Epithelial cell of esophagus (primary cell): ENCODE measurements at regions not wholly inside any gene's neighbourhood (a gene's known extent, or its start where the extent isn't known, plus 50 kb on each side); places are given as distances from the start of the nearest gene placed in this dataset.

Source experiments
- DNase-seq: peaks from one replicate; pipeline ENCODE4 v3.0.0; 2010; ENCODE audit warnings: low read depth
- H3K4me3 ChIP-seq: 2 replicates; pipeline ENCODE4 v1.5.1; 2011; ENCODE audit warnings: mild to moderate bottlenecking, low read length, control low read depth
- TF ChIP-seq, protein P1 (sequence below): IDR thresholded peaks from 2 replicates; pipeline ENCODE4 v1.5.1; 2011; ENCODE audit warnings: low read depth, mild to moderate bottlenecking, low read length, control low read depth, inconsistent platforms; ENCODE audit not compliant: insufficient read depth; ENCODE audit errors: missing control alignments

DNA sequence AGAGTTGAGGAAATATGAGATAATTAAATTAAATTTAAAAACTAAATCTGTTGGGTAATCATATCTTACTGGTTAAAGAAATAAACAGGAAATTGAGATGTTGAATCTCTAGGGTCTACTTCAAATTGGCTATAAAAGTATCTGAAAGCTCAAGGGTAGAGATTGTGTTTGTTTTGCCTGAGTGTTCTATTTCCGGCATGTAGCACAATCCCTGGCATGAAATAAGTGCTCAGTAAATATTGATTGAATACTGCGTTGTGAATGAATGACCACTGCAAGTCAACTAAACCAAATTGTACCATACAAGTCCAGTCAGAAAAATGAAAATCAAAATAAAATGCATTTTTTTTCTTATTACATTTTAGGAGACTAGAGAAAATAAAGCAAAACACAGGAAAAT lies 709.8 kb downstream of the EPM2A start:
- TF ChIP-seq, protein P1, sequence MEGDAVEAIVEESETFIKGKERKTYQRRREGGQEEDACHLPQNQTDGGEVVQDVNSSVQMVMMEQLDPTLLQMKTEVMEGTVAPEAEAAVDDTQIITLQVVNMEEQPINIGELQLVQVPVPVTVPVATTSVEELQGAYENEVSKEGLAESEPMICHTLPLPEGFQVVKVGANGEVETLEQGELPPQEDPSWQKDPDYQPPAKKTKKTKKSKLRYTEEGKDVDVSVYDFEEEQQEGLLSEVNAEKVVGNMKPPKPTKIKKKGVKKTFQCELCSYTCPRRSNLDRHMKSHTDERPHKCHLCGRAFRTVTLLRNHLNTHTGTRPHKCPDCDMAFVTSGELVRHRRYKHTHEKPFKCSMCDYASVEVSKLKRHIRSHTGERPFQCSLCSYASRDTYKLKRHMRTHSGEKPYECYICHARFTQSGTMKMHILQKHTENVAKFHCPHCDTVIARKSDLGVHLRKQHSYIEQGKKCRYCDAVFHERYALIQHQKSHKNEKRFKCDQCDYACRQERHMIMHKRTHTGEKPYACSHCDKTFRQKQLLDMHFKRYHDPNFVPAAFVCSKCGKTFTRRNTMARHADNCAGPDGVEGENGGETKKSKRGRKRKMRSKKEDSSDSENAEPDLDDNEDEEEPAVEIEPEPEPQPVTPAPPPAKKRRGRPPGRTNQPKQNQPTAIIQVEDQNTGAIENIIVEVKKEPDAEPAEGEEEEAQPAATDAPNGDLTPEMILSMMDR: no peak
- no peak for DNase-seq
- H3K4me3 ChIP-seq: no peak overlapping the region

DNA sequence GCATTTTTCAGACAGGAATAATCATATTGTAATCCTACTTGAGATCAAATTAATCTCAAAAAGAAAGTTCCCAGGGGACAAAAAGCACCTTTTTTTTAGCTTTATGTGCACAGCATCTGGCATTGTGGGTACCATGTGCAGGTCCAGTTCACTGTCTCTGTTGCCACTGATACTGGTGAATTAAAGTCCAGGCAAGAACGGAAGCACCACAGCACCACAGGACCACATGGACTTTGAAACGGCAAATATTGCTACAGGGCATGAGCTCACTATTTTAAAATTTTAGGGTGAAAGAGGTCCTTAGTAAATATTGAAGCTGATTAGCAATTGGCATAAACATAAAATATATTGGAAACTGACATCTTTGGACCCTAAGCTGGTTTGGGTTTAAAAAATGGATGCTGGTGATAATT lies 709.0 kb downstream of the EPM2A start:
- no peak for DNase-seq
- no peak overlapping the region for H3K4me3 ChIP-seq
- TF ChIP-seq, protein P1: no peak

DNA sequence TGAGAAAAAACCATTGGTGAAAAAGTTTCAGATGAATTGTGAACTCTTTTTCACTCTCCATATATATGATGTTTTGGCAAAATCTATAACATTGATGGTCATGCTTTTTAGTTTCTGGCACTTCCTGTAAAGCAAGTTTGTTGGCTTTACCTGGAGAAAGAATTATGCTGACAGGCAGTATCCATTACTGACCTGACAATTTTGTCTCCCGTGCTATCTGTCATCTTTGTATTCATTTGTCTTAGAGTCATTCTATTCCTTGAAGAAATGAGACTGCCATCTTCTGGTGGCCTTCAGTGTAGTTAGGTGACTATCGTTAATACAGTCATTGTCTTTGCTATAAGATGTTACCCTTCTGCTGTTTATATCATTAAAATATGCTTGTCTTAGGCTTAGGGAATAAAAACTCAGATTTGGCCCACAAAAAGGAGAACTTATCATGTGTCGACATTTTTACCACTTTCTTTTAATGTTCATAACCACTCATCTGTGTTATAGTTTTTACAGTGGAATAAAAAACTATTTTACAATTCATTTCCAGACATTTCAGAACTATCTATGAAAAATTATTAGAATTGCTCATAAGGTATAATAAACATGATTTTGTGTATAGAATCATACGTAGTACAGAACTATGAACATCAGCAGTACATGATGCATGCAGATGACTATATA lies 707.0 kb downstream of the EPM2A start:
- peak; percentile 70 for DNase-seq
- TF ChIP-seq, protein P1: peak; percentile 63

DNA sequence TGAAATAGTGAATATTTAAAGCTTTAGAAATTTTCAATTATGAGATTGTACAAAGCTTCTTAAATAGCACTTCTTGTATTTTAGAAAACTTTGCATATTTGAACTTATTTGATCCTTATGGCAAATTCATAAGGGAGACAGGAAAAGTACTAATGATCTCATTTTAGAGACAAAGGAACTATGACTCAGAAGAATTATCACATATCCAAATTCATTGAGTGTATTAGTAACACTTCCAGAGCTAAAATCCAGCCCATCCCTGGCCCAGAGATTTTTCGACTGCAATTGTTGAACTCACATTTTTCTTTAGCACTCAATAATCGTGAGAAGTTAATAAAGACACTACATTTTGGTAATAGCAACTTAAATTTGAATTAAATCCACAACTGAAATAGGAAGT lies 704.3 kb downstream of the EPM2A start:
- TF ChIP-seq, protein P1: no peak
- H3K4me3 ChIP-seq: no peak overlapping the region
- peak; percentile 54 for DNase-seq

More for the DNA sequence above, 707.0 kb downstream of the EPM2A start:
- H3K4me3 ChIP-seq: no peak overlapping the region

DNA sequence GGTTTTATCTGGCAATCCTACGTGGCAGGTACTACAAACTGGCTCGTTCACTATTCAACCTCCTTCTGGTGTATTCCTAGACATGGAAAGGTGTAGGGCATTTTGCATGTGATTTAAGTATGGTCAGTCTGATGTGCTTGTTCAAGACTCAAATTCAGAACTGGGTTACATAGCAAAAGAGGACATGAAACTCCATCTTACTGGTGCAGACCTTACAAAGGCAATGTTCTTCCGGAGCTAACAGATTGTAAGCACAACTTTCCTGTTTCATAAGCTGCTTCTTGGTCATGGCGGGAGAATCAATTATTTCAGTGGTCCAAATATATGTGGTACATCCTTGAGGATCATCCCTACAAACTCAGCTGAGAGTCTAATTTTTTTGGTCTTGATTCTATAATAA lies 703.4 kb downstream of the EPM2A start:
- DNase-seq: no peak
- H3K4me3 ChIP-seq: no peak overlapping the region
- TF ChIP-seq, protein P1: no peak

DNA sequence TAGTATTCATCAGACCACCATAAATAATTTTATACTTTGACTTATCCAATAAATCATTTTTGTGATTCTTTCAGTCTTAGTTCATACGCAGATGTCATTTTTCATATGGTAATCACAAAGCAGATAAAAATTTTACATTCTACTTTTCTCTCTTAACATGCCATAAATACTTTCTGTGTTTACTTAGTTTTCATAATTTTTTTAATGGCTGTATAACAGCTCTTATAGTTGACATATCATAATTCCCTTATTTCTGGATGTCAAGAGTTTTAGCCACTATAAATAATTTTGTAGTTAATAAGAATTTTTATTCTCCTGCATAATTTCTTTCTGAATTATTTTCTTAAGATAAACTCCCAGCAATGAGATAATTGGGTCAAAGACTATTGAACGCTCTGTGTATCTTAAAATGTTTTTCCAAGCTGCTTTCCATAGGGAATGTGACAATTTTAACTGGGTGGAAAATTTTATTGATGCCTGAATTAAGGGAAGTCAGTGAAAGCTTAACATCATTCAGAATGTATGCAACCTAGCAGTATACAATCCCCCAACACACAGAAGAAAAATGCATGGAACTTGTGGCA lies 702.7 kb downstream of the EPM2A start:
- DNase-seq: no peak
- TF ChIP-seq, protein P1: no peak

DNA sequence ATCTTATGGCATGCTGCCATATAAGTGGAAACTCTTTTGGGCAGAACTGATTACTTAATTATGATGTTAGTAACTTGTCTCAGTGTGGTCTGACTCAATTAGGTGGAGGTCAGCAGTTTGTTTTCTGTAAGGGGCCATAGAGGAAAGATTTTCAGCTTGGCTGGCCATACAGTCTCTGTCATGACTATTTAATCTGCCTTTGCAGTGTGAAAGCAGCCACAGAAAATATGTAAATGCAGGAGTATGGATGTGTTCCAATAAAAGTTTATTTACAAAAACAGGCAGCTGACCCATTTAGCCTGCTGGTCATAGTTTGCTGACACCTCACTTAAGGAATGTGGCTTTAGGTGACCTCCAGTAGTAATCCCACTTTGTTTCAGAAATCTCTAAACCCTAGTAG lies 700.7 kb downstream of the EPM2A start:
- TF ChIP-seq, protein P1: no peak
- no peak for DNase-seq
- no peak overlapping the region for H3K4me3 ChIP-seq

More for the DNA sequence above, 702.7 kb downstream of the EPM2A start:
- no peak overlapping the region for H3K4me3 ChIP-seq
